Astrocyte (in vitro differentiated cells and primary cell): ENCODE measurements at regions not wholly inside any gene's neighbourhood (a gene's known extent, or its start where the extent isn't known, plus 50 kb on each side); places are given as distances from the start of the nearest gene placed in this dataset.

Experiments
- CTCF ChIP-seq: IDR thresholded peaks from 2 replicates; pipeline ENCODE4 v1.5.1; 2011; ENCODE audit warnings: low read depth, mild to moderate bottlenecking, inconsistent platforms, low read length, moderate library complexity; ENCODE audit not compliant: insufficient read depth
- EZH2 ChIP-seq: IDR thresholded peaks from 2 replicates; pipeline ENCODE4 v1.6.1; 2012; ENCODE audit warnings: mild to moderate bottlenecking, low read length, inconsistent platforms; ENCODE audit not compliant: insufficient read depth

DNA sequence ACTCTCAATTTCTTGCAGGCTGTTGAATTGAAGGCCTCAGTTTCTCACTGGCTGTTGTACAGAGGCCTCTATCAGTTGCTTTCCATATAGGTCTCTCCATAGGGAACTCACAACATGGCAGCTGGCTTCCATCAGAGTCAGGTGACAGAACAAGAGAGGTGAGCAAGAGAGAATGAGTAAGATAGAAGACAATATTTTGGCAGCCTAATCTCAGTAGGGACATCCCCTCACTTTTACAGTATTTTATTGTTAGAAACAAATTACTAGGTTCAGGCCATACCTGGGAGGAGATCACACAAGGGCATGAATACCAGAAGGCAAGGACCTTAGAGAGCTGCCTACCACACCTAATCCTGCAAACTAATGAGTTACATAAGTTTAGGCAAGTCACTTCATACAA is 162.8 kb downstream of the ATP6V1G3 start:
- TF ChIP-seq CTCF = no peak
- no peak for TF ChIP-seq EZH2
